Endothelial cell of umbilical vein (primary cell): ENCODE measurements at regions not wholly inside any gene's neighbourhood (a gene's known extent, or its start where the extent isn't known, plus 50 kb on each side); places are given as distances from the start of the nearest gene placed in this dataset.

ENCODE experiments used
- BruUV-seq: library from RNA; stranded (reverse); fragments of 400-500 nt; replicated peaks from 2 replicates; lab custom pipeline; 2021; lab: Mats Ljungman, UMichigan
- CTCF ChIA-PET: fragments of 300-600, 350-600 bp; sonication (Branson Sonifier 250); formaldehyde crosslinking; loops from one replicate; lab custom pipeline; 2021; ENCODE audit warnings: antibody characterized with exemption, inconsistent platforms; lab: Charles Lee
- POLR2A ChIA-PET: fragments of 300-600, 350-600 bp; sonication (Branson Sonifier 250); formaldehyde crosslinking; loops from one replicate; lab custom pipeline; 2021; ENCODE audit warnings: antibody characterized with exemption, inconsistent platforms; lab: Charles Lee
- DNase-seq: peaks from one replicate; pipeline ENCODE4 v3.0.0-alpha.2; 2011; ENCODE audit warnings: low read depth, low spot score
- FAIRE-seq: peaks from 2 replicates; lab custom pipeline; 2011; peaks lifted over from hg19 to GRCh38; lab: Jason Lieb, UNC
- H2AFZ ChIP-seq: 2 replicates; pipeline ENCODE4 v1.6.0; 2012; ENCODE audit warnings: low read depth, low read length, control low read depth, inconsistent platforms
- H3K27ac ChIP-seq: 2 replicates; pipeline ENCODE4 v1.5.1; 2011; ENCODE audit warnings: low read depth, mild to moderate bottlenecking, control low read depth, low read length, moderate library complexity; ENCODE audit not compliant: insufficient read depth
- H3K27me3 ChIP-seq, 2 experiments: 2 replicates each; pipeline versions ENCODE4 v1.6.0 to v1.6.1; 2011; ENCODE audit warnings: low read length in 2 of 2, mixed read lengths in 1 of 2; ENCODE audit not compliant: control insufficient read depth in 2 of 2, insufficient read depth in 2 of 2
- H3K36me3 ChIP-seq, 2 experiments: 2 replicates in 1 of 2; 3 replicates in 1 of 2; pipeline ENCODE4 v1.5.1; 2011; ENCODE audit warnings: low read length in 2 of 2, mild to moderate bottlenecking in 1 of 2, moderate library complexity in 1 of 2; ENCODE audit not compliant: control insufficient read depth in 2 of 2, insufficient read depth in 2 of 2; ENCODE audit errors: extremely low read depth in 1 of 2
- H3K4me1 ChIP-seq: 3 replicates; pipeline ENCODE4 v1.5.1; 2011; ENCODE audit warnings: mild to moderate bottlenecking, low read length; ENCODE audit not compliant: control insufficient read depth, insufficient read depth; ENCODE audit errors: extremely low read depth
- H3K4me2 ChIP-seq: 2 replicates; pipeline ENCODE4 v1.6.1; 2011; ENCODE audit warnings: low read length, control low read depth, mixed read lengths; ENCODE audit not compliant: insufficient read depth
- H3K4me3 ChIP-seq, 3 experiments: fragments of 200-600 bp in 1 of 3; sonication (generic), shearing (Covaris generic) in 1 of 3; replicated peaks in 1 of 3; 2 replicates each; pipeline ENCODE4 v1.5.1; 2011 to 2016; ENCODE audit warnings: control low read depth in 3 of 3, low read length in 3 of 3, mild to moderate bottlenecking in 2 of 3, inconsistent platforms in 1 of 3, low read depth in 1 of 3, moderate library complexity in 1 of 3; ENCODE audit not compliant: insufficient read depth in 1 of 3
- H3K79me2 ChIP-seq: 2 replicates; pipeline ENCODE4 v1.6.0; 2012; ENCODE audit warnings: low read length, inconsistent platforms; ENCODE audit not compliant: control insufficient read depth, insufficient read depth
- H3K9ac ChIP-seq: replicated peaks from 2 replicates; pipeline ENCODE3; 2011; ENCODE audit warnings: low read length, control low read depth; ENCODE audit not compliant: insufficient read depth; ENCODE audit errors: extremely low read depth
- H3K9me1 ChIP-seq: replicated peaks from 3 replicates; pipeline ENCODE4 v1.6.0; 2011; ENCODE audit warnings: mild to moderate bottlenecking, low read length; ENCODE audit not compliant: control insufficient read depth, insufficient read depth; ENCODE audit errors: extremely low read depth
- H3K9me3 ChIP-seq: replicated peaks from 2 replicates; pipeline ENCODE4 v1.5.1; 2012; ENCODE audit warnings: low read length, inconsistent platforms; ENCODE audit not compliant: control insufficient read depth, insufficient read depth
- H4K20me1 ChIP-seq: replicated peaks from 2 replicates; pipeline ENCODE3; 2011; ENCODE audit warnings: mild to moderate bottlenecking, low read length; ENCODE audit not compliant: control insufficient read depth, insufficient read depth; ENCODE audit errors: extremely low read depth
- CTCF ChIP-seq, 2 donors: IDR thresholded peaks; 1 replicate in 1 of 2; 2 replicates in 1 of 2; pipeline ENCODE4 v1.5.1; 2011; ENCODE audit warnings: low read length in 2 of 2, mild to moderate bottlenecking in 2 of 2, moderate library complexity in 2 of 2, control low read depth in 1 of 2, inconsistent platforms in 1 of 2, low read depth in 1 of 2; ENCODE audit not compliant: insufficient read depth in 1 of 2; ENCODE audit errors: extremely low read depth in 1 of 2
- EZH2 ChIP-seq: IDR thresholded peaks from 2 replicates; pipeline ENCODE4 v1.6.1; 2012; ENCODE audit warnings: borderline replicate concordance, low read depth, mild to moderate bottlenecking, moderate library complexity, low read length, inconsistent platforms; ENCODE audit not compliant: severe bottlenecking
- FOS ChIP-seq: IDR thresholded peaks from 2 replicates; pipeline ENCODE4 v1.6.1; 2011; ENCODE audit warnings: mild to moderate bottlenecking, low read length, moderate library complexity, borderline replicate concordance; ENCODE audit not compliant: insufficient read depth
- GATA2 ChIP-seq: IDR thresholded peaks from 2 replicates; pipeline ENCODE4 v1.7.0; 2011; ENCODE audit warnings: low read depth, mild to moderate bottlenecking, moderate library complexity, mixed read lengths, low read length; ENCODE audit not compliant: insufficient read length, insufficient read depth
- JUN ChIP-seq: IDR thresholded peaks from 2 replicates; pipeline ENCODE4 v1.6.1; 2011; ENCODE audit warnings: borderline replicate concordance, low read depth; ENCODE audit not compliant: insufficient read length, insufficient read depth
- MAX ChIP-seq: IDR thresholded peaks from 2 replicates; pipeline ENCODE4 v1.6.1; 2011; ENCODE audit not compliant: insufficient read depth, insufficient read length
- MYC ChIP-seq: IDR thresholded peaks from one replicate; pipeline ENCODE4 v1.6.1; 2011; ENCODE audit warnings: mild to moderate bottlenecking, low read depth, low read length
- POLR2A ChIP-seq: IDR thresholded peaks from 2 replicates; pipeline ENCODE4 v1.6.1; 2012; ENCODE audit warnings: low read depth, mild to moderate bottlenecking, control low read depth, low read length
- POLR2AphosphoS5 ChIP-seq: IDR thresholded peaks from 2 replicates; pipeline ENCODE4 v1.6.1; 2012; ENCODE audit warnings: low read depth, mild to moderate bottlenecking, control low read depth, low read length, moderate library complexity; ENCODE audit not compliant: insufficient read depth
- dilution Hi-C: fragments of 300-500 bp; cut with MboI; formaldehyde crosslinking; loops from one replicate; pipeline ENCODE4 v1.15.0; 2019; ENCODE audit warnings: low sequenced_read_pairs; ENCODE audit not compliant: extremely low pct_ligation_motif_present
- intact Hi-C: fragments of 100-400 bp; cut with micrococcal nuclease; formaldehyde crosslinking; loops from one replicate; pipeline ENCODE4 v1.10.0; 2022

- H3K9me3 ChIP-seq, result peaks cover 5% of the 10 kb centered on the region
- no peak overlapping the region for H3K9ac ChIP-seq
- no peaks in the 10 kb centered on the region for H3K79me2 ChIP-seq
- H3K4me2 ChIP-seq, result no peak overlapping the region
- H3K9me1 ChIP-seq, result no peaks in the 10 kb centered on the region
- FAIRE-seq (no peak), DNase-seq (no peak)
- H4K20me1 ChIP-seq, result no peaks in the 10 kb centered on the region
- TF ChIP-seq MYC (no peak), POLR2AphosphoS5 (no peak), CTCF (IDR thresholded peaks at IDR 0.05; ENCODE audit: extremely low read depth in 1 of 2, insufficient read depth in 1 of 2, low read depth in 1 of 2, low read length in 2 of 2) (no peak), EZH2 (no peak), FOS (no peak), GATA2 (no peak), POLR2A (no peak), JUN (no peak), MAX (no peak)
- intact Hi-C loops (no loop called here), dilution Hi-C loops (no loop called here)
- H3K36me3 ChIP-seq, result no peaks in the 10 kb centered on the region
- H2AFZ ChIP-seq, result no peak overlapping the region
- BruUV-seq, result no TSS peak
- no peaks in the 10 kb centered on the region for H3K27me3 ChIP-seq
- CTCF ChIA-PET, result no interaction called here
- POLR2A ChIA-PET, result no interaction called here
- H3K27ac ChIP-seq, result no peak overlapping the region
- no peaks in the 10 kb centered on the region for H3K4me1 ChIP-seq
- H3K4me3 ChIP-seq, result no peak overlapping the region
Observed at GRCh38 chr22:49132009-49132408, 695.7 kb downstream of the BRD1 start.
